Right lung (tissue), 2 donors: ENCODE measurements at regions not wholly inside any gene's neighbourhood (a gene's known extent, or its start where the extent isn't known, plus 50 kb on each side); places are given as distances from the start of the nearest gene placed in this dataset.
"Not testable (repeated sequence)": the region's sequence is repeated elsewhere in the genome, so short reads cannot be mapped to it uniquely, and the experiment has no call there.

Experiments
- DNase-seq, 2 donors: peaks; one replicate each; pipeline ENCODE4 v3.0.0-alpha.2; 2013

- no peak for DNase-seq
Observed at GRCh38 chr10:56470701-56471100, 109.6 kb upstream of the ZWINT start.

GRCh38 chr10:56469482-56469881, 108.4 kb upstream of the ZWINT start:
- DNase-seq = no peak

- DNase-seq = no peak
Observed at GRCh38 chr10:56466005-56466404, 104.9 kb upstream of the ZWINT start.

- no peak for DNase-seq
Observed at GRCh38 chr10:56449770-56450169, 88.7 kb upstream of the ZWINT start.

GRCh38 chr10:56447613-56448012, 86.6 kb upstream of the ZWINT start:
- not testable (repeated sequence) for DNase-seq

- DNase-seq = not testable (repeated sequence)
Observed at GRCh38 chr10:56441337-56441736, 80.3 kb upstream of the ZWINT start.
